Testis (tissue), 2 donors: ENCODE measurements at regions not wholly inside any gene's neighbourhood (a gene's known extent, or its start where the extent isn't known, plus 50 kb on each side); places are given as distances from the start of the nearest gene placed in this dataset.

Experiments used
- POLR2A ChIP-seq: fragments of 450-650 bp; IDR thresholded peaks from one replicate; pipeline ENCODE4 v1.6.1; 2017; ENCODE audit warnings: antibody characterized with exemption, mild to moderate bottlenecking, moderate library complexity
- TF ChIP-seq, protein P1 (sequence below), 3 experiments: fragments of 450-650 bp in 2 of 3; fragments of 200-600 bp in 1 of 3; sonication (generic) in 1 of 3; IDR thresholded peaks; one replicate each; pipeline ENCODE4 v1.5.1; 2016 to 2019; ENCODE audit warnings: antibody characterized with exemption in 3 of 3, mild to moderate bottlenecking in 2 of 3, moderate library complexity in 1 of 3

DNA sequence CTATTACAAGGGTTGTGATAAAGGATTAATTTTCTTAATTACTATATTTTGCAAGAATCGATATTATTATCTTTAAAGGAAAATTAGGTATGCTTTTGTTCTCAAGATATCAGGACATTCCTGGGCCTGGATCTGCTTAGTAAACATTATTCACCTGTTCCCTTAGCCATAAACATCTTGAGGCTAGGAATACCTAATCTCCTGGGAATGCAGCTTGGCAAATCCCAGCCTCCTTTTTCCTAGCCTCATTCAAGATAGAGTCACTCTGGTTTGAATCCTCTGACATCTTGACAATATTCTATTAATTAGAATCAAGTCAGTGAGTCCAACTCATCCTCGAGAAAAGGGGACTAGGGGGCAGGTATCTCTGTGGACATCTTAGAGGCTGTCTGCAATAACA lies 327.1 kb downstream of the STIM2 start:
- TF ChIP-seq, protein P1, sequence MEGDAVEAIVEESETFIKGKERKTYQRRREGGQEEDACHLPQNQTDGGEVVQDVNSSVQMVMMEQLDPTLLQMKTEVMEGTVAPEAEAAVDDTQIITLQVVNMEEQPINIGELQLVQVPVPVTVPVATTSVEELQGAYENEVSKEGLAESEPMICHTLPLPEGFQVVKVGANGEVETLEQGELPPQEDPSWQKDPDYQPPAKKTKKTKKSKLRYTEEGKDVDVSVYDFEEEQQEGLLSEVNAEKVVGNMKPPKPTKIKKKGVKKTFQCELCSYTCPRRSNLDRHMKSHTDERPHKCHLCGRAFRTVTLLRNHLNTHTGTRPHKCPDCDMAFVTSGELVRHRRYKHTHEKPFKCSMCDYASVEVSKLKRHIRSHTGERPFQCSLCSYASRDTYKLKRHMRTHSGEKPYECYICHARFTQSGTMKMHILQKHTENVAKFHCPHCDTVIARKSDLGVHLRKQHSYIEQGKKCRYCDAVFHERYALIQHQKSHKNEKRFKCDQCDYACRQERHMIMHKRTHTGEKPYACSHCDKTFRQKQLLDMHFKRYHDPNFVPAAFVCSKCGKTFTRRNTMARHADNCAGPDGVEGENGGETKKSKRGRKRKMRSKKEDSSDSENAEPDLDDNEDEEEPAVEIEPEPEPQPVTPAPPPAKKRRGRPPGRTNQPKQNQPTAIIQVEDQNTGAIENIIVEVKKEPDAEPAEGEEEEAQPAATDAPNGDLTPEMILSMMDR (IDR thresholded peaks at IDR 0.05) = no peak
- TF ChIP-seq POLR2A = no peak
